Testis (tissue), 2 donors: ENCODE measurements at regions not wholly inside any gene's neighbourhood (a gene's known extent, or its start where the extent isn't known, plus 50 kb on each side); places are given as distances from the start of the nearest gene placed in this dataset.

Source experiments
- DNase-seq: peaks from one replicate; pipeline ENCODE4 v3.0.0-alpha.2; 2019
- H3K27ac ChIP-seq, 2 donors: fragments of 200-600 bp; sonication (generic); one replicate each; pipeline ENCODE4 v1.5.1; 2019
- H3K27me3 ChIP-seq: fragments of 200-600 bp; sonication (generic); one replicate; pipeline ENCODE4 v1.5.1; 2019
- H3K36me3 ChIP-seq: fragments of 200-600 bp; sonication (generic); one replicate; pipeline ENCODE4 v1.5.1; 2017; ENCODE audit warnings: low read depth; ENCODE audit errors: missing control alignments
- H3K4me1 ChIP-seq: fragments of 200-600 bp; sonication (generic); one replicate; pipeline ENCODE4 v1.5.1; 2019
- H3K4me3 ChIP-seq, 2 donors: fragments of 200-600 bp; sonication (generic); one replicate each; pipeline ENCODE4 v1.5.1; 2017 to 2019
- H3K9me3 ChIP-seq: fragments of 200-600 bp; sonication (generic); one replicate; pipeline ENCODE4 v1.5.1; 2017
- CTCF ChIP-seq, 3 experiments: fragments of 450-650 bp in 2 of 3; fragments of 200-600 bp in 1 of 3; sonication (generic) in 1 of 3; IDR thresholded peaks; one replicate each; pipeline ENCODE4 v1.5.1; 2016 to 2019; ENCODE audit warnings: antibody characterized with exemption in 3 of 3, mild to moderate bottlenecking in 2 of 3, moderate library complexity in 1 of 3
- POLR2A ChIP-seq: fragments of 450-650 bp; IDR thresholded peaks from one replicate; pipeline ENCODE4 v1.6.1; 2017; ENCODE audit warnings: antibody characterized with exemption, mild to moderate bottlenecking, moderate library complexity
- WGBS, 2 donors: methylation state at CpG; one replicate each; pipeline ENCODE4 v1.1.5; 2018; 5-methylcytosine and 5-hydroxymethylcytosine counted together
- intact Hi-C: fragments of 100-400 bp; cut with DNase I; formaldehyde crosslinking; loops from one replicate; pipeline ENCODE4 v1.15.1; 2023; ENCODE audit warnings: low total_unique reads

- DNase-seq: no peak
- WGBS, 2 donors: 66 to 72% methylated on average over 9 of the region's 9 CpGs
- Histone ChIP-seq H3K4me3 (no peak overlapping the region), H3K36me3 (no peaks in the 10 kb centered on the region), H3K27ac (no peak overlapping the region), H3K4me1 (no peaks in the 10 kb centered on the region), H3K9me3 (no peaks in the 10 kb centered on the region), H3K27me3 (no peaks in the 10 kb centered on the region)
- TF ChIP-seq CTCF (IDR thresholded peaks at IDR 0.05) (no peak), POLR2A (no peak)
- intact Hi-C loops: no loop called here
Measured at GRCh38 chr9:16150938-16151650, 598.3 kb downstream of the CCDC171 start.

- TF ChIP-seq CTCF (IDR thresholded peaks at IDR 0.05): no peak
- no peak for TF ChIP-seq POLR2A
- 71 to 83% methylated on average over 12 of the region's 12 CpGs for WGBS, 2 donors
- no peak overlapping the region for H3K4me3 ChIP-seq
- intact Hi-C loops: no loop called here
- no peaks in the 10 kb centered on the region for H3K4me1 ChIP-seq
- H3K9me3 ChIP-seq: no peaks in the 10 kb centered on the region
- H3K27ac ChIP-seq: no peak overlapping the region
- no peaks in the 10 kb centered on the region for H3K27me3 ChIP-seq
- no peak for DNase-seq
- no peaks in the 10 kb centered on the region for H3K36me3 ChIP-seq
Measured at GRCh38 chr9:16152276-16153101, 599.6 kb downstream of the CCDC171 start.

GRCh38 chr9:16153221-16153620 is 600.4 kb downstream of the CCDC171 start:
- intact Hi-C loops: no loop called here
- Histone ChIP-seq H3K36me3 (no peaks in the 10 kb centered on the region), H3K27me3 (no peaks in the 10 kb centered on the region), H3K4me3 (no peak overlapping the region), H3K27ac (no peak overlapping the region), H3K4me1 (no peaks in the 10 kb centered on the region), H3K9me3 (no peaks in the 10 kb centered on the region)
- 88 to 89% methylated on average over 11 of the region's 11 CpGs for WGBS, 2 donors
- TF ChIP-seq POLR2A (no peak), CTCF (IDR thresholded peaks at IDR 0.05) (no peak)
- DNase-seq: no peak

- Histone ChIP-seq H3K27me3 (no peaks in the 10 kb centered on the region), H3K36me3 (no peaks in the 10 kb centered on the region), H3K4me3 (no peak overlapping the region), H3K9me3 (no peaks in the 10 kb centered on the region), H3K4me1 (no peaks in the 10 kb centered on the region), H3K27ac (no peak overlapping the region)
- no peak for TF ChIP-seq CTCF (IDR thresholded peaks at IDR 0.05)
- no peak for TF ChIP-seq POLR2A
- no peak for DNase-seq
- WGBS, 2 donors: 63 to 67% methylated on average over 2 of the region's 2 CpGs
- intact Hi-C loops: no loop called here
Measured at GRCh38 chr9:16153741-16154140, 600.9 kb downstream of the CCDC171 start.
